Activated T-cell treated with anti-CD3 and anti-CD28 coated beads for 24 hours (primary cell): ENCODE measurements at regions not wholly inside any gene's neighbourhood (a gene's known extent, or its start where the extent isn't known, plus 50 kb on each side); places are given as distances from the start of the nearest gene placed in this dataset.

Source experiments
- DNase-seq: peaks from one replicate; pipeline ENCODE4 v3.0.0-alpha.2; 2020; ENCODE audit warnings: low read depth

DNA sequence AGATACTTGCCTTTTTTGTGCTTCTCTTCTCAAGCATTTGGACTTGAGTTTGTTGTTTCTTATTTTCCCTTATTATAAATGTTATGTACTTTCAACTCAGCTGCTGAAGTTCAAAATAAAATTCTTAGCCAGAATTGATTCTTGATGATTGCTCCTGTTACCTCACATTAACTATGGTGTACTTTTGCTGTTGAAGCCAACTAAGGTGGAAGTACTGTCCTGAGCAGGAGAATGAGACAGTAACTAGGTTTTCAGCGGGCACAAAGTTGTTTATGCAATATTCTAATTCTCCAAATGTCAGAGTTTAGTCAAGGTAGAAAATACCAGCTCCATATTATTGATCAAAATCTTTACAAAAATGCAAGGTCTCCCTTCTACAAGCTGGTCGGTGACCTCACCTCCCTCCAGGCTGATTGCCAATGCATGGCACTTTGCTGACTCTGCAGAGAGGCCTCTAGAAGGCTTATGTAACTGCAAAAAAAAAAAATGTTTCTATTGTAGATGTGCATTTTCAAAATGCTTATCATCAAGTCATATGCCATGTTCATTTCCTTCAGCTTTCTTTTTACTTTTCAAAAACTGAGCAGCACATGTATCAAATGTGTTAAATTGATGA lies 1783.5 kb upstream of the WWC1 start:
- DNase-seq = no peak

DNA sequence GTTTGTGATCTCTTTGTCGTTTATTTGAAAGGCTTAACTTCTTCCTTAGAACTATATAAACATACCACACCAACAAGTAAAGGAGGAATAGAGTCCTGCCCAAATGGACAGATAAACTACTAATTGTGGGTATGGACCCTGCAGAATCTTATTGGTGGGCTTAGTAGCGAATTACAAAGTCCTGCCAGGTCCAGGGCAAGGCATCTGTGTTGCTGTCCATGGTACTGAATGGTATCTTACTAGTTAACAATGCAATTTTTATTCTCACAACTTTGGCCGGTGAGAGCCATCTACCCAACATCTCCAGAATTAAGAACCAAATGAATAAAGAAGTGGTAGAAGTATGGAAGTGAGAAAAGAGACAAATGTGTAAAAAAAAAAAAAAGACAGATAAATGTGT lies 1782.4 kb upstream of the WWC1 start:
- no peak for DNase-seq

DNA sequence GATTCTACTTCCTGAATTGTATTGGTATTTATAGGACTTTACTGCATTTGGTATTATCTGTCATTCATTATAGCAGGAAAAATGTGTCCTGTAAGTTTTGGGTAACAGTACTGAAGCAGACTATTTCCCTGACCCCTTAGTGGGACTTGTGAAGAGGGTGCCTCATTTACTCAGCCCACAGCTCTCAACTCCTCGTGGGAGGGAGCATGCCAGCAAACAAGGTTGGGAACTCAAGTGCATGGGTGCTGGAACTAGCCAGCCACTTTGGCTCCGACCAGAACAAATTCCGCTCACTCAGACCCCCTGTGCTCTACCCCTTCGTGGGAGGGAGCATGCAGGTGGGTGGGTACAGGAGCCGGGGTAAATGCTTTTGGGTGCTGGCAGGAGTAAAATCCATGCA lies 1773.5 kb upstream of the WWC1 start:
- no peak for DNase-seq

DNA sequence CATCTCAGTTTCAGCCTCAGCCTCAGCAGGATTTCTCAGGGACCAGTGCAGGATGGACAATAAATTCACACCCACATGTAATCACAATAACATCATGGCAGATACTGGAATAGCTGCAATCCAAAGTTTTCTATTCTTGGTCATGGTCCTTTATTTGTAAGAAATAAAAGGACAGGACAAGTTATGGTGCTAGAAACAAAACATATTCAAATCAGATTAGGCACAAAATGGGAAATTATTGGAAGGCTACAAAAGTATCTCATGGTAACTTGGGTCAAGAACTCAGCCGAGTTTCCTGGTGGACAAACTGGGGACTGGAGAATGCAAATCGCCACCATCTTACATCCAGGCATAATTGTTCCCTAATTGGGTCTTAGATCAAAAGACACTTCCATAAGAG lies 1768.2 kb upstream of the WWC1 start:
- DNase-seq = no peak

DNA sequence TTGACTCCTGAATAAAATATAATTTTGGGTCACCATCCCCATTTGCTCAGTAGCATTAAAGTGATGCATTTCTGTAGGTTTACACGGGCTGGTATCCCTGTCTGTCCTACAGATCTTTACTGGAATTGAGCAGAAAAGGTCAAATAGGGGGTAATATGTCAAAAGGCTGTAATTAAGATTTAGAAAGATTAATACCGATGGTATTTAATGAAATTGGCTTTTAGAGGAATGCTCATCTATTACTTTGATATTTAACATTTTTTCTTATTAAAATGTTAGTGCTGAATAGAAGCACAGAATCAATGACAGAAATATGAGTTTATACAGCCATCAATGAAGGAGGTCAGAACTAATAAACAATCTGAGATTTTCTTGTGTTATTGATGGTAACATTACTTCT lies 1762.2 kb upstream of the WWC1 start:
- DNase-seq = no peak

DNA sequence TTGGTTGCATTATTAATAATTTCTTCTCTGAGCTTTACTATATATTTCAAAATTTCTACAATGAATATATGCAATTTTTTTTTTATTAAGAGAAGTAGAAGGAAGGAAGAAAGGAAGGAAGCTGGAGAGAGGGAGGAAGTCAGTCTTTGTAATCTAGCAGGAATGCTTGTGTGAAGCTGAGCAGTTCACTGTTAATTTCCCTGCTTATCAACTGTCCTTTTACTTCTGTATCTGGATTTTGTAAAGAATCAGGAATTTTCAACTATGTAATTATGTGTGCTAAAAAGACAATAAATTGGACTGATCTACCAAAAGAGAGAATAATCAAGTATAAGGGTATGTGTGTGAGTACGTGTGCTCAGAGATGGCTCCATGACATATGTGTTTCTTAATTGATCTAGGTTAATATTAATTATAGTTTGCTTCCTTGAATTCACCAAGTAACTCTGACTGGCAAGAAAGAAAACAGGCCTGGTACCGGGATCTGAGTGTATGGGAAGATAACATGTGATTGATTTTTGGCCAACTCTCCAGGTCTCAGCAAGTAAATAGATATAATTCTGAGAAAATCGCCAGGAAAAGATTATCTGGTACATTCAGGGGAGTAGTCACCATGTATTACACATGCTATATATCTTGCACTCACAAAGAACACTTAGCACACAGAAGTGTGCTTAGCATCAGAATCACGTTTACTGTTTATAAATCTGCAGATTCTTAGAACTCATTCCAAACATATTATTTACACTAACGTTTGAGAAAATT lies 1758.8 kb upstream of the WWC1 start:
- DNase-seq = no peak

DNA sequence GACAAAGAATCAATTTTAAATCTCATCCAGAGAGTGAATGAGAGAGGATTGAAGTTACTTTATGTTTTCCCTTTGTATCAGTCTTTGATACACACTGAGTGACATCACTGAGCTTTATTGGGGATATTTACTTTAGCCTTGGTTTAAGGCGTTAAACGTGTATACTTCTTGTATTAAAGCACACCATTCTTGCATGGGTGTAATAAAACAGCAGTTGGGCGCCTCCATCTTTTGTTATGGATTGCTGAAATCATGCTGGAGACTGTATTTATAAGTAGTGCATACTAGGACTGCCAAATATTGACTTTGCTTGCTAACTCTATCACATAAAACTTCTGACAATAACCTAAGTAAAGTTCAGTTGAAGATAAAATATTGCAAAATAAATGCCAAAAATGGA lies 1755.8 kb upstream of the WWC1 start:
- DNase-seq = no peak

DNA sequence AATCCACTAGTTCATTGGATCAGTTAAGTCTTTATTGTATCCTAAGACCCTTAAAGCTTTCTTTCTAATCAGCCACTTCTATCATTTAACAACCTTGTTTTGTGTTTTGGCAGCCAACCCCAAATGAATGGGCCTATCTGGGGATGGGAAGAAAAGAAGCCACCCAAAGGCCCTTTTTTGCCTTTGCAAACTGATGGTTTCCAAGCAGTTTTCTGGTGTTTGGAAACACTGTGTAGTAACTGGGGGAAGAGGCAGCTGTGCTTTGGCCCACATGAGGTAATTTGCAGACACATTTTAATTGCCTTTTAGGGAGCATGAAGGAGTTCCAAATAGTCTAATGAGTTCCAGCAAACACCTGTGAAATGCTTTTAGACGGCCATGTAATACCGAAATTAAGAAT lies 1751.3 kb upstream of the WWC1 start:
- DNase-seq = no peak

DNA sequence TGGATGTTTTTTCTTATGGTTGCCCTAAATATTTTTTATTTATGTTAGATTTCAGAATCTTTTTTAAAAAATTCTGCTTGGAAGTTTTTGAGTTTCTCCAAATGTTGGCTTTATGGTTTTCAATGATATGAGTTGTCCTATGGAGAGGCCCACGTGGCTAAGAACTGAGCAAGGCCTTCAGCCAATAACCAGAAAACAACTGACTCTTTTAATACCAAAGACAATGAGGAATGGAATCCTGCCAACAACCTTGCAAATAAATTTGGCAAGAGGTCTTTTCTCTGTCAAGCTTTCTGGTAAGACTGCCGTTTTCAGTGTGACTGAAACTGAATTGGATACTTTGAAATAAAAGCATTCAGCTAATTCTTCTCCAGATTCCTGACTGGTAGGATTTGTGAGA lies 1740.1 kb upstream of the WWC1 start:
- no peak for DNase-seq

DNA sequence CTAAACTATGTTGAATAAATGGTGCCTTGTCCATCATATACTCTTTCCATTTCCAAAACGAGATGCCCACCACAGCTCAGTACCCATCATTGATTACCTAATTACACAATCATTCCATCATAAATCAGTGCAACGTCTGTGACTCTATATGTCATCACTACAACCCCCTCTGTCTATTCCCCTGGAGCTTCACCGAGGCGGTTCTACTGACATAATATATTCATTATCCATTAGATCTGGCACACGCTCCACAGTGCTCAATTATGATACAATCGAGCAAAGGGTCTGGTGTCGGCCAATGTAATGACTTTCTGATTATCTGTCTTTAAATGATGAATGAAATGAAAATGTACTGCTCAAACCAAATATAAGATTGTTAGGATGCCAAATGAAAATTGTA lies 1737.7 kb upstream of the WWC1 start:
- no peak for DNase-seq

DNA sequence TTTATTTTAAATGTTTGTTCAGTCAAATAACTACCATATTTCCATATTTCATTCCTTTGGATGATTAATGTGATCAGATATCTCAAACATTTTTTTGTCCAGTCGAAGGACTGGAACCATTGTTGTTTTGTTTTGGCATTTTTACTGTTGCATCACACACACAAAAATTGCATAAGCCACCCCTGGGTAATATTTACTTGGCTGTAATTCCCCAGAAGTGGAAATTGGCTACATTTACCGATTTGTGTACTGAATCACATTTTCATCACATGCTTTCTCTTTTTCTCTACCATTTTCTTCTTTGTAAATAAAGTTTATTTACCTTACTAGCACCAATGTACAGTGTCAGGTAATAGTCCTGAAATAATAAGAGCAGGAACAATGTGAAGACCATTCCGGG lies 1729.7 kb upstream of the WWC1 start:
- no peak for DNase-seq

DNA sequence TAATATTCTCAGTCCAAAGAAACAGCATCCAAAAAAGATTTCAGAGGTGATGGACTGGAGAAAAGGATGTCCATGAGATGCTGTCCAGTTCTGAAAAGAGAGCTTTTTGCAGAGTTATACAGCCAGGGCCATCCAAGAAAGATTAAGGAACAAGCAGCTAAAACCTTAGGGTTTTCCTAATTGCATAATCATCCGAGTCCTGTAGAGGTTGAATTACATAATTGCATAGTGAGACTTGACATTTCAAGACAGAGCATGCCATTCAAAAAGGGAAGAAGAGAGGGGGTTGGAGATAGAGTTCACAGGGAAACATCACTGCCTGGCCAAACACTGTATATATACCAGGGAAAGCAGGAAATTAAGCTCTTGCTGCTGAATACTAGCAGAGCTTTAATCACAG lies 1729.2 kb upstream of the WWC1 start:
- DNase-seq = no peak

DNA sequence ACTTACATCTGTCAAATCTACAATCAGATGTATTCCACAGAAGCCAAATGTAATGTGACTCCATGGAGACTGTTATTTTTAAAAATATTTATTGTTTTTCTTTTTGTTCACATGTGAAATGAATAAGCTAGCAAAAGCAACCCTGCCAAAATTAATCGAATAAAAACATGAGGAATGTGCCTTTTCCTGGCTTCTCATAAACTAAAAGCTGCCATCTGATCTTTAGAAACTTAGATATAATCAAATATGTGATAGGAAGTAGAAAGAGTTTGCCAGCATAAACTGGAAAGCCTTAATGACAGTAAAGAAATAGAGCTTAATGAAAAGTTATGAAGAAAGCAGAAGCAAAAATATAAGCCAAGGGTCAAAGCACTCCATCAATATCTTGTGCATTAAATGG lies 1724.7 kb upstream of the WWC1 start:
- DNase-seq = no peak

DNA sequence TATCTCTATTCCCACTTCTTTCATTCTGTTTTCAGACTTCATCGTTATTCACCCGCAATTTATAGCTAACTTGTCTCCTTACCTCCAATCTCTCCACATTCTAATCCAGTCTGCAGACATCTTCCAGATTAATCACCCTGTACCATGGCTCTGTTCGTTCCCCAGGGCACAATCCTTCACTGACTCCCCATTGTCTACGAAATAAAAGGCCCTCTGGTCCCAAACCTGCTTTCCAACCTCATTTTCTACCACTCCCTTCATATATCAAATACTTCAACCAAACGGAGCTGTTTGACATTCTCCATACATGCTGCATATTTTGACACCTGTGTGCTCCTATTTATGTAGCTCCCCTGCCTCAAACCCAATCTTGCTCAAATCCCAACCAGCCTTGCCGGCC lies 1720.6 kb upstream of the WWC1 start:
- DNase-seq = no peak

DNA sequence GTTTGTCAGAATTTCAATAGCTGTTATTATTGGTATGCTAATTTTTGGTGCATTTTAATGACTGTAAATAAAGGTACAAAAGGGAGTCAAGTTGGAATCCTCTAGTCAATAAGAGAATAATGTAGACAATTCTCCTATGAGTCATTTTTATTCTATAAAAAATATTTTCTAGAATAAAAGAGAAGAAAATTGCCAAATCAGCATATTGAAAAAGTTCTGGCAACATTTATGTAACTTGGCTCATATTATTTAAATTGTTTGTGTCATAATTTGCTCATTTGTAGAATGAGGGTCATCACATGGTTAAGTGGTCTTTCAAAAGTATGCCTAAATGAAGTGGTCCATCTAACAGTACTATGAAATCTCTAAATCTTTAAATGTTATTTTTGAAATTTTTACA lies 1719.8 kb upstream of the WWC1 start:
- no peak for DNase-seq

DNA sequence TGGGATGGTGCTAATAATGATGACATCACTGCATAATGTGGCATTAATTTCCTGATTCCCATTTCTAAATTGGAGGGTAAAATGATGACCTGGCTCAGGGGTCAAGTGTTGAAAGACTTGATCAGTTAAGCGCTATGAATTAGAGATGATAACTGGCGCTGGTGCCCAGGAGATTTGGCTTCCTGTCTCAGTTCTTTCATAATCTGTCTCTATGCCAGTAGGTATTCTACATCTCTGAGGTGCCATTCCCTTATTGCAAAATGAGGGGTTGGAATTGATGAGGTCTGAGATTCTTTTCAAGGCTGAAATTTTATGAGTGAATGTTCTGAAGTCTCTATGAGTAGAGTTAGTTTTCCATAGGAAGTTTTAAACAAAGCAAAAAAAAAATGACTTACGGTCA lies 1715.1 kb upstream of the WWC1 start:
- no peak for DNase-seq

DNA sequence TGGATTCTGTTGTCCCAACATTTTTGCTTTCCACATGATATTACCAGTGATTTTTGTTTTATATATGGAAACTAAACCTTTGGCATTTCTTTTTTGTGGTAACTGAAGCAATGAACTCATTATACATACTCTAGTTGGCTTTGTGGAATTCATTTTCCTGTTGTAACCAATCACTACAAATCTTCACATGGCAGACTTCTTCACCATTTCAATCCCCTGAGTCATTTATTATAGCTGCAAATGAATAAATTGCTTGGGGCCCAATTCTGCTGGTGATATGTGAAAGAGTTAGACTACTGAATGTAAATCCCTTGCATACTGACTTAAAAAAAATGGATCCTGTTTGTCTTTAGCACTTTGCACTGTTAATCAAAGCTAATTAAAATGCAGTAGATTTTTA lies 1709.6 kb upstream of the WWC1 start:
- no peak for DNase-seq

DNA sequence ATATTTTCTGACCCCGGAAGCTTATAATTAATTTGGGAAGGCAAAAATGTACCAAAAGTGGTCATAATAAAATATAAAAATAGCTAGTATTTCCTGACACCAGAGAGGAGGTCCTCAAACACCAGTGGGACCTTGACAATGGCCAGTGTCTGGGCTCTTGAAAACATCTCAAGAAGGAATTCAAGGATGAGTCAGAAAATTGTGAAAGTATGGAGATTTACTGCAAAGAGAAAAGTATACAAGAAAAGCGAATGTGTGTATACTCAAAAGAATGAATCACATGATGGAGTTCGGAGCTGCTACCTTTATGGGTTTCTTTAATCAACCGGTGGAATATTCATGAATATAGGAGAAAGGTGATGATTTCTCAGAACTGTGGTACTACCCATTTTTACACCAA lies 1709.0 kb upstream of the WWC1 start:
- no peak for DNase-seq

DNA sequence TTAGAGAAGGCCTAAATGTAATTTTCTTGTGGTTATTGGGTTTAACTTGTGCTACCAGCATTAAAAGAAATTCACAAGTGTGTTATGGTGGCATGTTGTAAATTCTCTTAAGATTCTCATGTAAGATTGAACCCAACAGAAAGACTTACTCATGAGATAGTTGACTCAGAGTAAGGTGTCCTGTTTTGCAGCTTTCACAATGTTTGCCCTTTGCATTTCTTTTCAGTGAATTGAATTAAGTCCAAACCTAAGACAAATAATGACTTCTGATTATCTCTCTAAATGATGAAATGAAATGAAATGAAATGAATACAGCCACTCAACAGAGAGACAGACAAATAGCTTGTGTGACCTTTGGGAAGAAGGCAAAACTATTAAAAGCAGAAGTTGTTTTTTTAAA lies 1696.9 kb upstream of the WWC1 start:
- no peak for DNase-seq

DNA sequence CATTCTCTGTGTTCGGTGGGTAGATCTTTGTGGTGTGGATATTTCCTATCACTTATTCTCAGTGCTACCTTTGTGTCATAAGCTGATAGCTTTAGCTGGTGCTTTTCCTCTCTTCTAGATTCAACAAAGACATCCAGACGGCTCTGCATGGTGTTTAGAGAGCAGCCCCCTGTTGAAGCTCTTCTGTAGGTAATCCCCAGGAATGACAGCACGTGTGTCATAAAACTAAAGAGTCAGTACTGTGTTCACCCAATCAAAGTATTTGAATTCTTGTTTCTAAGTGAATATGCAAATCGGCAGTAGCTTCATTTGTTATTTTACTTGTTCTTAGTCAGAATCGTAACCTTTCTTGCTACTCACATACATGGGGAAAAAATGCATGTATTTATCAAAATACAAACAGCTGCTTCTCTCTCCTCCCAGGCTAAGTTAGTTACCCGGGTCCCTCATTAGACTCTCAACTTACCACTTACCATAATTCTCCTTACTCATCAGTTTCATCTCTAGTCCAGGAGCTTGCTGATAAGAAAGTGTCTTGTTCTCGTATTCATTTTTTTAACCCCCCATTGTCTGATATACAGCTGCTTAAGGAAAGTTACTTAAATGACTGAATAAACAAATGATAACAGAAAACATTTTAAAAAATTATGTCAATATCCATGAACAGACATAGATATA lies 1696.0 kb upstream of the WWC1 start:
- no peak for DNase-seq

DNA sequence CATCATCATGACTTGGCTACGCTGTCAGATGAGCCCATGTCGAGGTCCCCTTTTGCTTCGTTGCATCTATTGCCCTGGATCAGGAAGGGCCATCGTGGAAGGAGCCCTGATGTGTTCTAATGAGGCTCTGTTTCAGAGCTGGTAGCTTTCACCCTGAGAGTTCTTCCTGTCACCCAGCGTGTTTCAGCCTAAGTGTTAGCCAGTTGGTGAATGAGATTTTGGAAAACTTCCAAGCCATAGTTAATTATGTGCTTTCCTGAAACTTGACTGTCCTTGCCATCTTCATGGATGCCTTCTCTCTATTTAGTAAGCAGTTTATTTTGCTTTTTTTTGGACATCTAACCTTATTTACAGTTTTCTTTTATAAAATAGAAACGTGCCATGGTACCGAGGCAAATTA lies 1695.4 kb upstream of the WWC1 start:
- no peak for DNase-seq

DNA sequence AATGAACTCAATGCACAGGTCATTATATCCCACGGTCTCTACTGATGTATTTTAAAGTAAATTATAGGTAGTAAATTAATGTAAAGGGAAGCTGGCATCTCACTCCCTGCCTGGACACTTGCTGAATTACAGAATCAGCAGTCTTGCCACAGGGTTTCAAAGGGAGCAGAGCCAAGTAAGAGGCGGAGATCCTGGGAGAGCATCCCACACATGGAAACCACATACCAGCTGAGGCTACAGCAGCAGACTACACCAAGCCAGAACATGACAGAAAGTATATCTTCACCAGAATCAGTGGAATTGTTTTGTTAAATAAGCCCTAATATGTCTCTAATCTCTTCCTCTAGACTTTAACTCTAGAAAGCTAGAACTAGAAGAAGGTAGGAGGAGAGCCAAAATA lies 1689.2 kb upstream of the WWC1 start:
- no peak for DNase-seq

DNA sequence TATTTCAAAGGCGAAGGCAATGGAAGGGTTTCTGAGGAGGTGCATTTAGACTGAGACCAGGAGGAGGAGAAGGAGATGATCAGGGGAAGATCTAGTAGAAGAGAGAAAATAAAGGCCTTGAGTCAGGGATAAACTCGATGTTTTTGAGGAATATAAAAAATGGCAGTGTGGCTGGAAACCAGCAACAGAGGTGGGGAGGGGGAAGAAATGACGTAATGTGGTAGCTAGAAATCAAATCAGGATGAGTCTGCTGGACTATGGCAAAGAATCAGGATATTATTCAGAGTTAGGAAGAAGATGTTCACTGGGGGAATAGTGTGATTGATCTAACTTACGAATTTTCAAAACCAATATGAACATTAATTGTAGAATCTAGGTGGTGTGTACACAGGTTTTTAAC lies 1673.9 kb upstream of the WWC1 start:
- DNase-seq = no peak

DNA sequence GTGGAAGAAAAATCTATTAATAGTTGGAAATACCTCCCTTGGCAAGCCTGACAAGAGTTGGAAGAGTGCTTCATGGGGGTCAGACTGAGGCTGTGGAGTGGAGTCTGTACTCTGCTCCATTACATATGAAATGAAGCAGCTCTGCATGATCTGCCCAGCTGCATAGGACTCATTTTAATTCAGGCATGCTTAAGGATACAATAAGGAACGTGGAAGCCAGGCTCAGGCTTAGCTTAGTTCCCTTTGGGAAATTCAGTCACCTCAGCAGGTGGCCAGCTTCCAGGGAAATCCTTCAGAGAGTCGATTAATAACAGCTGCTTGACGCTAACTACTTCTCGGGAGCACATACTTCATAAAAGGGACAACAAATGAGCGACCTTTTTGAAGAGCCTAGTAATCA lies 1672.9 kb upstream of the WWC1 start:
- DNase-seq = no peak
